HG03045 (cell line): ENCODE measurements at regions not wholly inside any gene's neighbourhood (a gene's known extent, or its start where the extent isn't known, plus 50 kb on each side); places are given as distances from the start of the nearest gene placed in this dataset.
"Not testable (repeated sequence)": the region's sequence is repeated elsewhere in the genome, so short reads cannot be mapped to it uniquely, and the experiment has no call there.

ENCODE experiments used
- ATAC-seq: cut with Tn5 transposase; IDR thresholded peaks from one replicate; pipeline ENCODE4 v1.9.1; 2021; ENCODE audit warnings: mild to moderate bottlenecking, moderate library complexity; ENCODE audit not compliant: unreplicated experiment

DNA sequence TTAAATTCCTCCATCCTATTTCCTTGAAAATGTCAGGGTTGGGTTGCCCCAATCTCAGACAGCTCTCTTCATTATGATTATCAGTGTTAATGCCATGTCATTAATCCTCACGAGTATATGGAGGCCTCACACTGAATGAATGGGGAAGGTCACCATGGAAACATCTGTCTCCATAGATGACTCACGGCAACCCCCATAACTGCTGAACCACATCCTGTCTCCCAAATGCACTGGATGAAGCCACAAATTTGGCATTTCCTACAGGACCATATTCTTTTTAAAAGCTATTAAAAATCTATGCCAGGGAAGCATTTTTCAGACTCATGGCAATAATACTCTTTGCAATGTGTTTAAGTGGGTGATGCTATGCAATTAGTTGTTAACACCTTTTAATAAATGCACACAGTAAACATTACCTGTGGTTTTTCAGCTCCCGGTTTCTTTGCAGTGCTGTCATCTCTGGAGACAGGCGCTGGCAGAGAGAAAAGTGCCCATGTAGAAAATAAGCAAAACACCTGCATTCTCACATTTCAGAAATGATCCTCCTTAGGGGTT is 80.1 kb upstream of the PTPRK start:
- peak; percentile 56 for ATAC-seq

GRCh38 chr6:128599036-128599435 is 78.6 kb upstream of the PTPRK start:
- no peak for ATAC-seq

DNA sequence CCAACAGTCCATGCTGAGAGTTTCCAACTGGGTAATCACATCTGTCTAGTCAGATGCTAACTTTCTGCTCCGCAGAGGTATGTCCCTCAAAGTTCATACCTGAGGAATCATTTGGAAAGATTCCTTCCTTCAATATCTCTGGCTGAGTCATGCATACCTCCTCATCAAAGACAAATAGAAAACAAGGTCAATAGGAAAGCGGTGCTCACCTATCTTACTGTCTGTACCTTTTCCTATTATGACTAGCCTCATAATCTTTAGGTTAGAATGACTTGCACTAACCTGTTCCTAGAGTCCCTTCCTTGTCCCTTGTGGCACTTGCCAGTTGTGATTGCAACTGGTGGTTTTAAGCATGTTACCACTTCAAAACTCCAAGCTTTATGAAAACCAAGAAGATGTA is 78.2 kb upstream of the PTPRK start:
- no peak for ATAC-seq

DNA sequence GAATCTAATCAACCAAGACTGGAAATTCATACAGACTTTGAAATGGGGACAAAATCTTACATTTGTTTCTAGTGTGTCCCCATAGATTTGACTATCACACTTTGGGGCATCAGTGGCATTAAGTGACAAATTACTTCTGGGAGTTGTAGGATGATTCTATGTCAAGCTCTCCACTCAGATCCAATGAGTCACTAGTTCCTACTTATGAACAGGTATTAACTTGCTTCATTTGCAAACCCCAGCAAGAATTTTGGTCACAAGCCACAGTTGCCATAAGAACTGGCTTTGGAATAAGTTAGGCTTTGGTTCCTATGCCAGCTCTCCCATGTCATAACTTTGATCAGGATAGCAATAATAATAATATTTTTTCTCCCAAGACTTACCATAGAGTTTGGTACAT is 77.6 kb upstream of the PTPRK start:
- ATAC-seq = no peak

DNA sequence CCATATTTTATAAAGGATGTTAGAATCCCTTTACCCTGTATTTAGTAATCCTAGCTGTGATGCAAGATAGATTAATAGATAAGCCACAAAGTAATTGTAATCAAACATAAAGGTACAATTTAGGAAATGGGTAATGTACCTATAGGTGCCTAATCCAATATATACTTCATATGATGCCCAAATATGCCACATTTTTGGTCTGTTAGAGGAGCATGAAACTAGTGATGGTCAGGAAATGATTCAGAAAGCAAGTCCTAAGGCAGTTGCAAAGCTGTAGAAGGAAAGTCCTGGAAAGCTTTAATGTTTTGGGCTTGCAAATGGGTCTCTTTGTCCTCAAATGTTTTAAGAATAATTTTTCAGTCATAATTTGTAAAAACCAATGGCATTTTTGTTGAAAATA is 76.6 kb upstream of the PTPRK start:
- no peak for ATAC-seq

GRCh38 chr6:128595544-128595943 is 75.1 kb upstream of the PTPRK start:
- ATAC-seq = no peak

GRCh38 chr6:128586095-128586494 is 65.7 kb upstream of the PTPRK start:
- ATAC-seq = no peak

DNA sequence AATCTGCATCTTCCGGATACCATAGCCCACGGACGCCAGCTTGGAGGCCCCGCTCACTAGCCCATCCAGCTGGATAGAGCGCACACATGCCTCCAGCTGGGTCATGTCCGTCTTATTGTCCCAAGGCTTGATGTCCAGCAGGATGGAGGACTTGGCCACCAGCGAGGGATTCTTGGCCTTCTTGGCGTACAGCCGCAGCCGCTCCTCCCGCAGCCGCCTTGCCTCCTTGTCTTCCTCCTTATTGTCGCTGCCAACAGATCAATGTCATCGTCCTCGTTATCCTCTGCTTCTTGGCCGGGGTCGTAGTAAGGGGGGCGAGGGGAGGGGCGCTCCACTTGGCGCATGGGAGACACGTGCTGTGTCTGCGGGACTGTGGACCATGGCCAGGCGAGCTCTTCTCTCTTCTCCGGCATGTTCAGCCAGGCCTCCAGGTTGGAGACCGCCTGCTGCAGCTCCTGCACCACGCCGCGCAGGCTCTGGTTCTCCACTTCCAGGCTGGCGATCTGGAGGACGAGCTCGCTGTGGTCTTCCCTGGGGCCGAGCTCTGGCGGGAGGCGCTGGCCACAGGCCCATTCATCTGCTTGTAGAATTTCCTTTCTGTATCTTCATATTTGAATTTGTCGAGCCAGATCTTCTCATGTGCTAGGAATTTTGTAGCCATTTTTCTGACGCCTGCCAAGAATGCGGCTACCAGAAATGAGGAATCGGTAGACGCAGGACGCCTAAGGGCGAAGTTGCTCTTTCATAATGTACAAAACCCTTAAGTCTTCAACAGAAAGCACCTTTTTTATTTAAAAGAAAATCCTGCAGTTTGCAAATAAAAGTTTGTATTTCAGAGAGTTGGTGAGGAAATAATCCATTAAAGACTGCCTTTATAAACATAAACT is 60.1 kb upstream of the PTPRK start:
- ATAC-seq = no peak

GRCh38 chr6:128575254-128575653 is 54.9 kb upstream of the PTPRK start:
- ATAC-seq = not testable (repeated sequence)

GRCh38 chr6:128574402-128574801 is 54.0 kb upstream of the PTPRK start:
- no peak for ATAC-seq

DNA sequence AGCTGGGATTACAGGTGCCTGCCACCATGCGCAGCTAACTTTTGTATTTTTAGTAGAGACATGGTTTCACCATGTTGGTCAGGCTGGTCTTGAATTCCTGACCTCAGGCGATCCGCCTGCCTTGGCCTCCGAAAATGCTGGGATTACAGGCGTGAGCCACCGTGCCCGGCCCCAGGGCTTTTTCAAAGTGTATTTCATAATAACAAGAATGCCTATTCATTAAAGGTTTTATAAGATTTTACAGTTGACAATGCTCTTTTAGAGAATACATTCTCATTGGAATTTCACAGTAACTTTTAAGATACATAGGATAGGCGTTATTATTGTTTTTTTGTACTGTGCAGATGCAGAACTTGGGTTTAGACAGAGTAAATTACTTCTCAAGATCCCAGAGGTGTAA is 52.6 kb upstream of the PTPRK start:
- no peak for ATAC-seq

GRCh38 chr6:128572294-128572693 is 51.9 kb upstream of the PTPRK start:
- ATAC-seq = no peak

GRCh38 chr6:128570680-128571063 is 50.3 kb upstream of the PTPRK start:
- ATAC-seq = no peak

DNA sequence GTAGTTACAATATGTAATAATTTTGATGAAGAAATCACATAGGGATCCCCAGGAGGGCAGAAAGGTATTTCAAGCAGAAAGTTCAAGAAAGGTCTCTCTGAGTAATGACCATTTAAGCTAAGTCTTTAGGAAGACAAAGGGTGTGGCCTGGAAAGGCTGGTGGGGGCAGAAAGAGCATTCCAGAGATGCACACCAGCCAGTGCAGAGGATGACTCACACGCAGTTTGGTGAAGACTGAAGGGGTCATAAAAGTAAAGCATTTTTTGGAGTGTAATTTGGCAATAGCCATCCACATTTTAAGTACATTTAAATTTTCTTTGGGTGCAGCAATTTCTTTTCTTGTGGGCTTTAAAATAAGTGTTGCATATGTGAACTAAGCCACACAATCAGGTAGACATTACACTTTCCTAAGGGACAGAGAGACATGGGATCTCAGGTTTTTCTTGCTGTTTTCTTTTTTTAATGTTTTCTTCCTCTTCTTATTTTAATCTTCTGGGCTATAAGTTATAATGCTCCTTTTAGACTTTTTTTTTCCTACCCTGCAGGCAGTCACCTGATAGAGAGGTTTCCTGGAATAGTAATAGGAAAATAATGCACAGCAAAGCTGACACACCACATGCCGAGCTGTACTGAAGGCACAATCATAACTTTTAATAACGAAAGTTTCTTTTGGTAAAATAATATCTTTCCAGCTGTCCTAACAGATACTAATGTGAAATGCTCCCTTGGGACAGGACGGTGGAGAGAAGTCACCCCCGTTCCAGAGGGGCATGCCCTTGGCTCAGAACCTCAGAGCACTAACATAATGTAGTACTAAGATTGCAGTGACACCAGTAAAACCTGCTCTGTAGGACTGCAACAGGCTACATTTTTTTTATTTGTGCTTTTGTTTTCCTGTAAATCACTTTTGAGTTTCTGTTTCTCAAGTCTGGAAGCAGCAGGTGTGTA is 49.6 kb upstream of the PTPRK start:
- ATAC-seq = no peak
